Stimulated activated CD4-positive, alpha-beta T cell treated with anti-CD3 and anti-CD28 coated beads, Interleukin-2, amount 100 ng/mL, for 48 hours (primary cell): ENCODE measurements at regions not wholly inside any gene's neighbourhood (a gene's known extent, or its start where the extent isn't known, plus 50 kb on each side); places are given as distances from the start of the nearest gene placed in this dataset.
"Not testable (repeated sequence)": the region's sequence is repeated elsewhere in the genome, so short reads cannot be mapped to it uniquely, and the experiment has no call there.

Experiments
- DNase-seq, 2 donors: peaks; one replicate each; pipeline ENCODE4 v3.0.0-alpha.2; 2020

- no peak for DNase-seq
These were observed 816.8 kb upstream of the CRIM1 start for GRCh38 chr2:35538796-35539195.

GRCh38 chr2:35530615-35531135 lies 824.9 kb upstream of the CRIM1 start:
- no peak for DNase-seq

- DNase-seq: no peak
These were observed 828.8 kb upstream of the CRIM1 start for GRCh38 chr2:35526741-35527140.

GRCh38 chr2:35522450-35522849 lies 833.1 kb upstream of the CRIM1 start:
- DNase-seq: no peak

- no peak for DNase-seq
These were observed 844.9 kb upstream of the CRIM1 start for GRCh38 chr2:35510636-35511035.

- no peak for DNase-seq
These were observed 847.0 kb upstream of the CRIM1 start for GRCh38 chr2:35508601-35509000.

- DNase-seq: no peak
These were observed 851.2 kb upstream of the CRIM1 start for GRCh38 chr2:35504419-35504818.

GRCh38 chr2:35503738-35504199 lies 851.8 kb upstream of the CRIM1 start:
- no peak for DNase-seq

- DNase-seq: no peak
These were observed 852.3 kb upstream of the CRIM1 start for GRCh38 chr2:35503311-35503710.

GRCh38 chr2:35501076-35501475 lies 854.5 kb upstream of the CRIM1 start:
- no peak for DNase-seq

- DNase-seq: no peak
These were observed 859.6 kb upstream of the CRIM1 start for GRCh38 chr2:35496022-35496421.

- no peak for DNase-seq
These were observed 860.4 kb upstream of the CRIM1 start for GRCh38 chr2:35495182-35495581.

GRCh38 chr2:35478121-35478520 lies 877.5 kb upstream of the CRIM1 start:
- not testable (repeated sequence) for DNase-seq

- DNase-seq: no peak
These were observed 887.3 kb upstream of the CRIM1 start for GRCh38 chr2:35468245-35468644.

GRCh38 chr2:35463805-35464596 lies 891.6 kb upstream of the CRIM1 start:
- no peak for DNase-seq

- DNase-seq: no peak
These were observed 893.2 kb upstream of the CRIM1 start for GRCh38 chr2:35462226-35462998.

GRCh38 chr2:35461406-35461805 lies 894.2 kb upstream of the CRIM1 start:
- DNase-seq: no peak

- DNase-seq: no peak
These were observed 900.5 kb upstream of the CRIM1 start for GRCh38 chr2:35454966-35455638.

- DNase-seq: no peak
These were observed 907.8 kb upstream of the CRIM1 start for GRCh38 chr2:35447821-35448220.

- DNase-seq: no peak
These were observed 908.4 kb upstream of the CRIM1 start for GRCh38 chr2:35447215-35447614.

GRCh38 chr2:35443087-35443486 lies 912.5 kb upstream of the CRIM1 start:
- no peak for DNase-seq

- DNase-seq: not testable (repeated sequence)
These were observed 914.0 kb upstream of the CRIM1 start for GRCh38 chr2:35441575-35441974.

- DNase-seq: not testable (repeated sequence)
These were observed 915.3 kb upstream of the CRIM1 start for GRCh38 chr2:35440308-35440707.
